Mesenchymal stem cell (in vitro differentiated cells and primary cell): ENCODE measurements at regions not wholly inside any gene's neighbourhood (a gene's known extent, or its start where the extent isn't known, plus 50 kb on each side); places are given as distances from the start of the nearest gene placed in this dataset.
A peak's percentile ranks its signal among the peaks of the same experiment; 100 is the strongest.

Experiments used
- DNase-seq: peaks from one replicate; pipeline ENCODE4 v3.0.0-alpha.2; 2013
- H2AFZ ChIP-seq: one replicate; pipeline ENCODE4 v1.6.1; 2013; ENCODE audit warnings: low read depth, mild to moderate bottlenecking, control low read depth, inconsistent platforms, low read length, moderate library complexity
- H2AK5ac ChIP-seq: 2 replicates; pipeline ENCODE4 v1.6.1; 2013; ENCODE audit warnings: low read length, moderate library complexity, mild to moderate bottlenecking, inconsistent platforms; ENCODE audit not compliant: severe bottlenecking
- H2BK120ac ChIP-seq: one replicate; pipeline ENCODE4 v1.6.1; 2013; ENCODE audit warnings: low read depth, mild to moderate bottlenecking, inconsistent platforms, low read length, moderate library complexity
- H2BK12ac ChIP-seq, 2 experiments: one replicate each; pipeline ENCODE4 v1.6.1; 2013; ENCODE audit warnings: inconsistent platforms in 2 of 2, low read length in 2 of 2, mild to moderate bottlenecking in 2 of 2, moderate library complexity in 2 of 2, control low read depth in 1 of 2
- H2BK15ac ChIP-seq: one replicate; pipeline ENCODE4 v1.6.1; 2013; ENCODE audit warnings: mild to moderate bottlenecking, low read depth, inconsistent platforms; ENCODE audit not compliant: poor library complexity, severe bottlenecking
- H2BK5ac ChIP-seq: 2 replicates; pipeline ENCODE4 v1.6.1; 2013; ENCODE audit warnings: low read depth, mild to moderate bottlenecking, low read length, control low read depth, inconsistent platforms; ENCODE audit not compliant: poor library complexity, severe bottlenecking
- H3K14ac ChIP-seq, 2 experiments: one replicate each; pipeline ENCODE4 v1.6.1; 2013; ENCODE audit warnings: inconsistent platforms in 2 of 2, low read length in 2 of 2, control low read depth in 1 of 2, mild to moderate bottlenecking in 1 of 2, moderate library complexity in 1 of 2
- H3K18ac ChIP-seq, 2 experiments: one replicate each; pipeline ENCODE4 v1.6.1; 2013; ENCODE audit warnings: inconsistent platforms in 2 of 2, low read length in 2 of 2, control low read depth in 1 of 2, low read depth in 1 of 2, mild to moderate bottlenecking in 1 of 2
- H3K23ac ChIP-seq, 2 experiments: one replicate each; pipeline ENCODE4 v1.6.1; 2013; ENCODE audit warnings: inconsistent platforms in 2 of 2, low read length in 2 of 2, mild to moderate bottlenecking in 2 of 2, moderate library complexity in 2 of 2, control low read depth in 1 of 2
- H3K27ac ChIP-seq: 2 replicates; pipeline ENCODE4 v1.5.1; 2013; ENCODE audit warnings: mild to moderate bottlenecking, moderate library complexity, low read length, control low read depth, inconsistent platforms; ENCODE audit not compliant: poor library complexity, severe bottlenecking
- H3K27me3 ChIP-seq, 2 experiments: 2 replicates each; pipeline versions ENCODE4 v1.6.1 to v1.7.0; 2013; ENCODE audit warnings: low read length in 2 of 2, mild to moderate bottlenecking in 2 of 2, moderate library complexity in 2 of 2, control low read depth in 1 of 2, inconsistent platforms in 1 of 2; ENCODE audit not compliant: control insufficient read depth in 1 of 2, insufficient read depth in 1 of 2
- H3K36me3 ChIP-seq, 2 experiments: 2 replicates each; pipeline versions ENCODE4 v1.6.1 to v1.7.0; 2013; ENCODE audit warnings: low read length in 2 of 2, control low read depth in 1 of 2, inconsistent platforms in 1 of 2, low read depth in 1 of 2, mild to moderate bottlenecking in 1 of 2; ENCODE audit not compliant: insufficient read depth in 2 of 2, control insufficient read depth in 1 of 2
- H3K4ac ChIP-seq, 2 experiments: one replicate each; pipeline ENCODE4 v1.6.1; 2013; ENCODE audit warnings: inconsistent platforms in 2 of 2, low read length in 2 of 2, mild to moderate bottlenecking in 2 of 2, moderate library complexity in 2 of 2, control low read depth in 1 of 2, low read depth in 1 of 2
- H3K4me1 ChIP-seq: 2 replicates; pipeline ENCODE4 v1.6.1; 2013; ENCODE audit warnings: low read depth, low read length, control low read depth; ENCODE audit not compliant: control insufficient read depth, insufficient read depth
- H3K4me2 ChIP-seq: 2 replicates; pipeline ENCODE4 v1.6.1; 2013; ENCODE audit warnings: low read length, mild to moderate bottlenecking, inconsistent platforms; ENCODE audit not compliant: poor library complexity, severe bottlenecking
- H3K4me3 ChIP-seq, 2 experiments: 2 replicates each; pipeline versions ENCODE4 v1.5.1 to v1.7.0; 2013; ENCODE audit warnings: low read length in 2 of 2, mild to moderate bottlenecking in 2 of 2, control low read depth in 1 of 2, low read depth in 1 of 2; ENCODE audit not compliant: insufficient read depth in 1 of 2
- H3K79me1 ChIP-seq: replicated peaks from 2 replicates; pipeline ENCODE4 v1.6.1; 2013; ENCODE audit warnings: mild to moderate bottlenecking, control low read depth, low read length, inconsistent platforms; ENCODE audit not compliant: poor library complexity, severe bottlenecking
- H3K9ac ChIP-seq: 2 replicates; pipeline ENCODE4 v1.7.0; 2013; ENCODE audit warnings: mild to moderate bottlenecking, low read length, moderate library complexity
- H3K9me3 ChIP-seq: 2 replicates; pipeline ENCODE4 v1.7.0; 2013; ENCODE audit warnings: mild to moderate bottlenecking, low read length; ENCODE audit not compliant: control insufficient read depth
- H4K8ac ChIP-seq: one replicate; pipeline ENCODE4 v1.6.1; 2013; ENCODE audit warnings: inconsistent platforms, mild to moderate bottlenecking, low read length, moderate library complexity
- H4K91ac ChIP-seq: one replicate; pipeline ENCODE4 v1.6.1; 2013; ENCODE audit warnings: mild to moderate bottlenecking, low read length, inconsistent platforms
- WGBS: methylation state at CpG from one replicate; pipeline ENCODE4 v1.1.7; 2013; ENCODE audit warnings: mixed read lengths; 5-methylcytosine and 5-hydroxymethylcytosine counted together

- no peak overlapping the region for H3K23ac ChIP-seq
- no peak overlapping the region for H2BK12ac ChIP-seq
- H2BK15ac ChIP-seq = no peak overlapping the region
- H3K4ac ChIP-seq = no peak overlapping the region
- peak overlapping the region in 1 of 2 experiments; percentile 31 for H3K4me3 ChIP-seq
- H3K18ac ChIP-seq = peak overlapping the region in 1 of 2 experiments; percentile 34
- H2BK120ac ChIP-seq = no peak overlapping the region
- no peak overlapping the region for H3K14ac ChIP-seq
- no peaks in the 10 kb centered on the region for H3K79me1 ChIP-seq
- H3K27me3 ChIP-seq = no peaks in the 10 kb centered on the region
- no peaks in the 10 kb centered on the region for H3K9me3 ChIP-seq
- DNase-seq = no peak
- H3K36me3 ChIP-seq = no peaks in the 10 kb centered on the region
- no peak overlapping the region for H2AK5ac ChIP-seq
- no peak overlapping the region for H4K8ac ChIP-seq
- H2AFZ ChIP-seq = no peak overlapping the region
- no peak overlapping the region for H3K27ac ChIP-seq
- peak overlapping the region; percentile 50 for H3K4me2 ChIP-seq
- peak overlapping the region; percentile 67 for H4K91ac ChIP-seq
- H3K9ac ChIP-seq = no peak overlapping the region
- H2BK5ac ChIP-seq = no peak overlapping the region
- 98% methylated on average over 13 of the region's 14 CpGs for WGBS
- H3K4me1 ChIP-seq = peaks cover 3% of the 10 kb centered on the region
Measured at GRCh38 chr4:184329659-184330400, 112.2 kb upstream of the ENPP6 start.

- DNase-seq = no peak
- no peaks in the 10 kb centered on the region for H3K27me3 ChIP-seq
- 94% methylated on average over 8 of the region's 9 CpGs for WGBS
Measured at GRCh38 chr4:184329235-184329634, 111.6 kb upstream of the ENPP6 start.

DNA sequence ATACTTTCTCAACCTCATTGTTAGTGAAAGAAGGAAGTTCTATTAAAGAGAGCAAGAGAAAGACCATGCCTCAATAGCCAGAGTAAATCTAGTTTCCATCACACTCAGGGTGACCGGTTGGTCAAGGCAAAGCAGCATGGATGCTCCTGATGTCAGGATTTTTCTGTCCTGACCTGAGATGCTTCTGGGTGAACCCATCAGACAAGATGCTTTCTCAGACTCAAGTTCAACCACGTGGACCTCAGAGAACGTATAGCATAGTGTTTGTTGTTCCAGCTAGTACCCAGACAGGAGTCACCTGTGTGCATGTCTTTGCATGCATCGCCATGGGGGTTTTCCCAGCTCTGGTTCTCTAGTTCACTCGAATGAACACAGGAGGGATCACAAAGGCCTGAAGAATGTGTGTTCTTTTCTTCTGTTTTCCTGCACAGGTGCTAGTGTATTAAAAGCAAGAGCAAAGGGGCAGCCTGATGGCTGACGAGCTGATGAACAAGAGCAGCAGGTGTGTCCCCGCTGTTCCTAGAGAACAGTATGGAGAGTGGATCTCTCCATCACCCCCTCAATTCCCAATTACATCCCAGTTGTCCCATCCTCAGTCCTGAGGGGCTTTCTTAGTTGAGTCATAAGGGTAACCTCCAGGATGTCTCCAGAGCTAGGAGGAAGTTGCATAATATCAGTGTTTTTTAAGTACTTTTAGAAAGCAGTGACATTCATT lies 110.5 kb upstream of the ENPP6 start:
- Histone ChIP-seq H3K79me1 (no peaks in the 10 kb centered on the region), H4K91ac (no peak overlapping the region), H2AFZ (no peak overlapping the region), H2BK12ac (no peak overlapping the region), H2BK120ac (no peak overlapping the region), H2BK5ac (no peak overlapping the region), H3K18ac (peak overlapping the region in 1 of 2 experiments; percentile 34), H3K14ac (no peak overlapping the region), H2AK5ac (no peak overlapping the region), H3K23ac (no peak overlapping the region), H3K27ac (no peak overlapping the region), H3K4me3 (no peak overlapping the region), H2BK15ac (no peak overlapping the region), H4K8ac (no peak overlapping the region), H3K9ac (no peak overlapping the region), H3K36me3 (no peaks in the 10 kb centered on the region), H3K4me1 (peaks cover 3% of the 10 kb centered on the region), H3K4me2 (no peak overlapping the region), H3K9me3 (no peaks in the 10 kb centered on the region), H3K4ac (no peak overlapping the region), H3K27me3 (no peaks in the 10 kb centered on the region)
- 88% methylated on average over 5 of the region's 7 CpGs for WGBS
- no peak for DNase-seq

More at GRCh38 chr4:184329235-184329634, 111.6 kb upstream of the ENPP6 start:
- Histone ChIP-seq H3K18ac (no peak overlapping the region), H4K91ac (no peak overlapping the region), H2BK15ac (no peak overlapping the region), H3K9ac (no peak overlapping the region), H3K79me1 (no peaks in the 10 kb centered on the region), H2BK12ac (no peak overlapping the region), H2AK5ac (no peak overlapping the region), H3K27ac (no peak overlapping the region), H2BK120ac (no peak overlapping the region), H3K4me3 (no peak overlapping the region), H4K8ac (no peak overlapping the region), H2AFZ (no peak overlapping the region), H2BK5ac (no peak overlapping the region), H3K4me2 (no peak overlapping the region), H3K4me1 (peaks cover 3% of the 10 kb centered on the region), H3K14ac (no peak overlapping the region), H3K36me3 (no peaks in the 10 kb centered on the region), H3K23ac (no peak overlapping the region), H3K9me3 (no peaks in the 10 kb centered on the region), H3K4ac (no peak overlapping the region)

GRCh38 chr4:184324939-184325477 lies 107.3 kb upstream of the ENPP6 start:
- H3K4me3 ChIP-seq = no peak overlapping the region
- no peak overlapping the region for H4K91ac ChIP-seq
- no peak overlapping the region for H2BK15ac ChIP-seq
- H3K36me3 ChIP-seq = no peaks in the 10 kb centered on the region
- H3K9ac ChIP-seq = no peak overlapping the region
- DNase-seq = no peak
- peaks cover 2% of the 10 kb centered on the region for H3K4me1 ChIP-seq
- H3K79me1 ChIP-seq = no peaks in the 10 kb centered on the region
- H2BK120ac ChIP-seq = no peak overlapping the region
- no peaks in the 10 kb centered on the region for H3K9me3 ChIP-seq
- no peak overlapping the region for H3K14ac ChIP-seq
- no peak overlapping the region for H3K27ac ChIP-seq
- no peak overlapping the region for H3K4me2 ChIP-seq
- H3K27me3 ChIP-seq = no peaks in the 10 kb centered on the region
- no peak overlapping the region for H2BK5ac ChIP-seq
- H2AK5ac ChIP-seq = no peak overlapping the region
- H4K8ac ChIP-seq = no peak overlapping the region
- WGBS = 83% methylated on average over 6 of the region's 6 CpGs
- H3K23ac ChIP-seq = no peak overlapping the region
- H3K18ac ChIP-seq = no peak overlapping the region
- no peak overlapping the region for H2BK12ac ChIP-seq
- no peak overlapping the region for H3K4ac ChIP-seq
- no peak overlapping the region for H2AFZ ChIP-seq
